GM12873 (cell line): ENCODE measurements at regions not wholly inside any gene's neighbourhood (a gene's known extent, or its start where the extent isn't known, plus 50 kb on each side); places are given as distances from the start of the nearest gene placed in this dataset.

Experiments
- TF ChIP-seq, protein P1 (sequence below): IDR thresholded peaks from 2 replicates; pipeline ENCODE4 v1.5.1; 2012; ENCODE audit warnings: low read depth, mild to moderate bottlenecking, moderate library complexity, low read length, control low read depth; ENCODE audit not compliant: insufficient read depth; ENCODE audit errors: missing control alignments

DNA sequence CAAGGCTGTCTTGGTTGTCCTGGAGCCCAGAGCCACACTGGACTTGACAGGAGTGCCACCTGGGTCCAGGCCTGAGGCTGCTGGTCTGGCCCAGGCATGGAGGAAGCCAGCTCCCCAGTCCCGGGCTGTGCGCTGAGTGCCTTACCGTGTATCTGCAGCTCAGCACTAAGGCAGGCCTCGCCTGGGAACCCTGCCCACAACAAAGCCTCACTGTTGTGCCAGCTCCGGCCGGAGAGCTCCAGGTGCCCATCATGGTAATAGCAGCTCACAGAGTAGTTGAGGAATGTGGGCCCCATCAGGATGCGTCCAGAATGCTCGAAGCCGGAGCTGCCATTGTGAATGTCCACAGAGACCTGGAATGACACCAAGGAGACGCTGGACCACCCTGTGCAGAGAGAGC is 72.2 kb downstream of the RMI2 start:
- TF ChIP-seq, protein P1, sequence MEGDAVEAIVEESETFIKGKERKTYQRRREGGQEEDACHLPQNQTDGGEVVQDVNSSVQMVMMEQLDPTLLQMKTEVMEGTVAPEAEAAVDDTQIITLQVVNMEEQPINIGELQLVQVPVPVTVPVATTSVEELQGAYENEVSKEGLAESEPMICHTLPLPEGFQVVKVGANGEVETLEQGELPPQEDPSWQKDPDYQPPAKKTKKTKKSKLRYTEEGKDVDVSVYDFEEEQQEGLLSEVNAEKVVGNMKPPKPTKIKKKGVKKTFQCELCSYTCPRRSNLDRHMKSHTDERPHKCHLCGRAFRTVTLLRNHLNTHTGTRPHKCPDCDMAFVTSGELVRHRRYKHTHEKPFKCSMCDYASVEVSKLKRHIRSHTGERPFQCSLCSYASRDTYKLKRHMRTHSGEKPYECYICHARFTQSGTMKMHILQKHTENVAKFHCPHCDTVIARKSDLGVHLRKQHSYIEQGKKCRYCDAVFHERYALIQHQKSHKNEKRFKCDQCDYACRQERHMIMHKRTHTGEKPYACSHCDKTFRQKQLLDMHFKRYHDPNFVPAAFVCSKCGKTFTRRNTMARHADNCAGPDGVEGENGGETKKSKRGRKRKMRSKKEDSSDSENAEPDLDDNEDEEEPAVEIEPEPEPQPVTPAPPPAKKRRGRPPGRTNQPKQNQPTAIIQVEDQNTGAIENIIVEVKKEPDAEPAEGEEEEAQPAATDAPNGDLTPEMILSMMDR: no peak

DNA sequence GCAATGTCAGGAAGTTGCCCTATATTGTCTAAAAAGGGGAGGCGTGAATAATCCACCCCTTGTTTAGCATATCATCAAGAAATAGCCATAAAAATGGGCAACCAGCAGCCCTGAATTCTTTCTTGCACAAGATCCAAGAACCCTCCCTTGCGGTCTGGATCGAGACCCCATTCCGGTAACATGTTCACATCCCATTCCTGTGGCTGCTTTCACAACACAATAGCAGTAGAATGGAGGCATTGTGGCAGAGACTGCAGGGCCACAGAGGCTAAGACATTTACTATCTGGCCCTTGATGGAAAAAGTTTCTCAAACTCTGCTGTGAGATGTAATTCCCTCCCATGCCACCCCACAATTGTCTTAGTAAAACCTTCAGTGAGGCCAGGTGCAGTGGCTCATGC is 73.2 kb downstream of the RMI2 start:
- TF ChIP-seq, protein P1: no peak

DNA sequence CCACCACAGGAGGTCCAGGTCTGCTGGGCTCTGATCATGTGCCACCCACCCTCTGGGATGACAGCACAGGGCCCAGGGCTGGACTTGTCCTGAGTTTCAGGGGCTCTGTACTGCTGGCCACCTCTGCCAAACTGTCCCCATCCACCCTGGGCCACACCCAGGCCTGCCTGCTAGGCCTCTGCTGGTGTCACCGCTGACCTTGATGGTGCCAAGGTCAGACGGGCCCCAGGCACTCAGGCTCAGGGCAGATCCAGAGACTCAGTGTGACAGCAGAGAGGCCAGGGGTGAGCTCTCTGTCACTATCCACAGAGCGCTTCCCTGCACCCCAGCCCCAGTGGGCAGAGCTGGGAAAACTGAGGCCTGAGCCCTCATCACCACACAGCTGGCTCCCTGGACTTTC is 75.6 kb downstream of the RMI2 start:
- TF ChIP-seq, protein P1: no peak

DNA sequence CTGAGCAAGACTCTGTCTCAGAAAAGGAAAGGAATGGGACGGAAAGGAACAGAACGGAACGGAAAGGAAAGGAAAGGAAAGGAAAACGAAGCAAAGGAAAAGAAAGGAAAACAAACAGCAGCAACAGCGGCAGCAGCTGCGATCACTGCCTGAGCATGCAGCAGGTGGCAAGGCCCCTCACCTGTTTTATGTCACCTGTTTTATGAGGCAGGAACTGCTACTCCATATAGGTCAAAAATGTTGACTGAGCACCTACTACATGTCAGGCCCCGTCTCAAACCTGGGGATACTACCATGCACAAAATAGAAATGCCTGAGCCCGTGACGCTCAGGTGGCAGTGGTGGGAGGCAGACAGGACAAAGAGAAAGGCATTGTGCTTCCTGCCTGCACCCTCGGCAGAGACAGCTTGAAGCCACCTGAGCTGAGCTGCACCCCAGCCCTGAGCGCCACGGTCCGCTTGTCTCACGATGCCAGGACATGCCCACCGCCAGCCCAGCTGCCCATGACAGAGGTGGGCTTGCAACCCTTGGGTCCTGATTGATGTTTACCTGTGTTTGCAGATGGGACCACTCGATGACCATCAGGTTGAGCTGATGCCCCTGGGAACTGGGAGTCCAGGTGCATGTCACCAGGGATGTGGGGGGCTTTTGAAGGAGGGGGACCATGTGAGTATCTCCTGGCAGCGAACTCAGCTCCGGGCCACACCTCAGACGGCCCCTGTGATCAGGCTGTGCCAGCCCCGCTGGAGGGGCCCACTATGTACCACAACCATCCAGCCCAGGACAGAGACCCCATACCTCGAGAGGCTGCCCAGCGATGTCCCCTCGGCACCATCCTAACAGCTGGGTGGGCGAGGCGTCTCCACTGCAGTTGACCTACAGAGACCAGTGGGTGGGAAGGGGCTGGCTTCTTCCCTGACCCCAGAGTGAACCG is 77.4 kb downstream of the RMI2 start:
- TF ChIP-seq, protein P1: no peak

DNA sequence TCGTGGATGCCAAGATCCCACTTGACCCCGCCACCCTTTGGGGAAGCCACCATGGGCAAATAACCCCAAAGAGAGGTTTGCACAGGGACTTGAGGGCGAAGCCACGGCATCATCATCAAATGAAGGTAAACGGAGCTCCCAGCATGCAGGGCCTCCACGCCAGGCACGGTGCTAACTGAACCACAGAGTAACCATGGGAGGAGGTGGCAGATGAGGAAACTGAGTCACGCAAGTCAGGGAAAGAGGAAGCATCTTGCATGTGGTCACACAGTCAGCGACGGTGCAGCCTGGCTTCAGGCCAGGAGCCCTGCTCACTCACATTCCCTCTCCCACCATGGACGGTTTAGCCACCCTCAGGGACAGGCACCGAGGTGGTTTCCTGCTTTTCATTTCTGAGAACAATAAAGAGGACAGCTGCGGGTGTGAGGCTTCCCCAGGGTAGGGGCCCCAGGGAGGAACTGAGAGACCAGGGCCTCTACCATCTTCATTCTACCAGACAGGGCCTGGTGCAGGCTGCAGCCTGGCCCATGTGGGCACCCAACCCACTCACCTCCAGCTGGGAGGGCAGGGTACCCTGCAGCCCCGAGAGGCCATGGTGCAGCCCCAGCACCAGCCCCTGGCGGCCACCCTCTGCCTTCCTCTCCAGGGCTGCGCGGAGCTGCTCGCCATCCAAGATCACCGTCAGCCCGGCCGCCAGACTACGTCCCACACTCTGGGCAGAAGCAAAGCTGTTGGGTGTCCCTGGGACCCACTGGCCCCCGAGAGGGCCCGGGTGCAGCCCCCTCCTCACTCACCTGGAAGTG is 78.3 kb downstream of the RMI2 start:
- TF ChIP-seq, protein P1: no peak

DNA sequence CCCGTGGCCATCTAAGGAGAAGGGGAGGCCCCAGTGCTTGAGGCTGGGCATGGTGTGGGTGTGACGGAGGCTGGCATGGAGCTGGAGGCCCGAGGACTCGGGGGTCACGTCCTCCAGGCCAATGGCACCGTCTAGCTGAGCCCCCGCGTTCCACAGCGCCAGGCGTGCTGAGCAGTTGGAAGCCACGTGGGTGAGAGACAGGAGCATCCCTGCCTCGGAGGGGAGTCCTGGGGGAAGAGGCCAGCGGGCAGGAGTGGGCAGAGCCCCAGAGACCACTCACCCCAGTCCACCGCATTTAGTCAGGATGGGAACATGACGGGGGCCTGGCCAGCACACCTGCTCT is 78.8 kb downstream of the RMI2 start:
- TF ChIP-seq, protein P1: no peak

DNA sequence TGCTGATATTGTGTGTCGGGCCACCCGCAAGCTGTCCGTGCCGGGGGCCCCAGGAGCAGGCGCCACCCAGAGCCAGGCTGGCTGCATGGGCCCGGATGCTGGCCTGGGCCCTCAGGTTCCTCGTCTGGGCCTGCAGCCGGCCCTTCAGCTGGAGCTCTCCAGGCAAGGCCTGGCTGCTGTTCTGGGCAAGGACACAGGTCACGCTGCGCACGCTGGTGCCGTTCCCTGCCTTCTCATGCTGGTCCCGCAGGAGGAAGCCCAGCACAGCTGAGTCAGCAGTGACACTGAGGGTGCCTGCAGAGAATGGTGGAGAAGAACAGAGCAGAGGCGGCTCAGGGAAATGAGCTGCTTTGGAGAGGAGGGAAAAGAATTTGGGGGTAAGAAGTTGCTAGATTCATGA is 79.9 kb downstream of the RMI2 start:
- TF ChIP-seq, protein P1: no peak
